GM12878 (cell line): ENCODE measurements at regions not wholly inside any gene's neighbourhood (a gene's known extent, or its start where the extent isn't known, plus 50 kb on each side); places are given as distances from the start of the nearest gene placed in this dataset.

Experiments used
- ATAC-seq: fragments of 200-7000 bp; cut with Tn5 transposase; 3 replicates; pipeline ENCODE4 v1.9.1; 2020; ENCODE audit warnings: mild to moderate bottlenecking, moderate library complexity
- BruUV-seq: library from RNA; stranded (reverse); fragments of 400-500 nt; replicated peaks from 2 replicates; lab custom pipeline; 2021; lab: Mats Ljungman, UMichigan
- CTCF ChIA-PET: fragments of 300-600 bp; sonication (Branson Sonifier 250); formaldehyde crosslinking; extraction: SDS; loops from one replicate; lab custom pipeline; 2021; ENCODE audit warnings: inconsistent platforms; lab: Yijun Ruan, JAX
- POLR2A ChIA-PET: fragments of 350-600 bp; formaldehyde crosslinking; extraction: SDS; loops from one replicate; lab custom pipeline; 2021; ENCODE audit warnings: inconsistent platforms; lab: Charles Lee
- RAD21 ChIA-PET: fragments of 300-600 bp; sonication (Branson Sonifier 250); formaldehyde crosslinking; loops from one replicate; lab custom pipeline; 2023; ENCODE audit warnings: antibody characterized with exemption; ENCODE audit not compliant: unreplicated experiment; lab: Charles Lee
- SMC1A ChIA-PET: fragments of 300-600 bp; sonication (Branson Sonifier 250); formaldehyde crosslinking; loops from one replicate; lab custom pipeline; 2023; ENCODE audit not compliant: unreplicated experiment, uncharacterized antibody; lab: Charles Lee
- DNase-seq: peaks from one replicate; pipeline ENCODE4 v3.0.0-alpha.2; 2011; ENCODE audit warnings: low read depth, low spot score
- FAIRE-seq: peaks from 3 replicates; lab custom pipeline; 2011; peaks lifted over from hg19 to GRCh38; lab: Jason Lieb, UNC
- H2AFZ ChIP-seq: 2 replicates; pipeline ENCODE4 v1.6.0; 2011; ENCODE audit warnings: low read depth, low read length, control low read depth; ENCODE audit not compliant: control insufficient read depth
- H3K27ac ChIP-seq: 2 replicates; pipeline ENCODE4 v1.5.1; 2011; ENCODE audit warnings: control low read depth; ENCODE audit not compliant: control insufficient read depth, insufficient read depth
- H3K27me3 ChIP-seq, 2 experiments: replicated peaks in 1 of 2; 2 replicates each; pipeline versions ENCODE4 v1.6.0 to v1.6.1; 2011; ENCODE audit warnings: low read length in 1 of 2; ENCODE audit not compliant: control insufficient read depth in 2 of 2, insufficient read depth in 2 of 2
- H3K36me3 ChIP-seq, 2 experiments: 2 replicates each; pipeline ENCODE4 v1.5.1; 2011; ENCODE audit warnings: low read length in 1 of 2; ENCODE audit not compliant: control insufficient read depth in 2 of 2, insufficient read depth in 2 of 2
- H3K4me1 ChIP-seq: 2 replicates; pipeline ENCODE4 v1.6.1; 2011; ENCODE audit warnings: mild to moderate bottlenecking, low read length, moderate library complexity, mixed read lengths; ENCODE audit not compliant: control insufficient read depth, insufficient read depth
- H3K4me2 ChIP-seq: 2 replicates; pipeline ENCODE4 v1.6.0; 2011; ENCODE audit warnings: control low read depth; ENCODE audit not compliant: control insufficient read depth, insufficient read depth
- H3K4me3 ChIP-seq: fragments of 200-600 bp; sonication (generic); 2 replicates; pipeline ENCODE4 v1.5.1; 2016
- H3K79me2 ChIP-seq: 2 replicates; pipeline ENCODE4 v1.6.0; 2011; ENCODE audit warnings: low read length; ENCODE audit not compliant: control insufficient read depth, insufficient read depth
- H3K9ac ChIP-seq: 2 replicates; pipeline ENCODE4 v1.8.0; 2011; ENCODE audit warnings: low read length, control low read depth, mixed read lengths; ENCODE audit not compliant: control insufficient read depth, insufficient read depth
- H3K9me3 ChIP-seq: replicated peaks from 3 replicates; pipeline ENCODE4 v1.5.1; 2011; ENCODE audit warnings: mild to moderate bottlenecking, low read length; ENCODE audit not compliant: control insufficient read depth, insufficient read depth
- H4K20me1 ChIP-seq: 2 replicates; pipeline ENCODE4 v1.6.0; 2011; ENCODE audit not compliant: control insufficient read depth, insufficient read depth
- ATF2 ChIP-seq: IDR thresholded peaks from 2 replicates; pipeline ENCODE4 v1.6.1; 2012; ENCODE audit warnings: low read length, inconsistent platforms
- BMI1 ChIP-seq: fragments of 450-650 bp; IDR thresholded peaks from 2 replicates; pipeline ENCODE4 v1.6.1; 2016; ENCODE audit warnings: mild to moderate bottlenecking, moderate library complexity, borderline replicate concordance
- CHD4 ChIP-seq: fragments of 200-600 bp; sonication (generic); IDR thresholded peaks from 2 replicates; pipeline ENCODE4 v1.6.1; 2016; ENCODE audit warnings: mild to moderate bottlenecking
- E4F1 ChIP-seq: fragments of 450-650 bp; IDR thresholded peaks from 2 replicates; pipeline ENCODE4 v1.6.1; 2018; ENCODE audit warnings: borderline replicate concordance, mild to moderate bottlenecking; ENCODE audit not compliant: partially characterized antibody
- MEF2A ChIP-seq: IDR thresholded peaks from 2 replicates; pipeline ENCODE4 v1.6.1; 2011; ENCODE audit warnings: low read depth, mild to moderate bottlenecking, low read length, moderate library complexity; ENCODE audit not compliant: insufficient read depth
- NFYB ChIP-seq: IDR thresholded peaks from 2 replicates; pipeline ENCODE4 v1.6.1; 2011; ENCODE audit warnings: low read depth, mild to moderate bottlenecking, low read length, improper control_type of control experiment, moderate library complexity; ENCODE audit not compliant: insufficient read depth
- POLR2AphosphoS2 ChIP-seq: IDR thresholded peaks from 2 replicates; pipeline ENCODE4 v1.6.1; 2011; ENCODE audit warnings: low read depth, mild to moderate bottlenecking, low read length, improper control_type of control experiment, moderate library complexity
- ZSCAN29 ChIP-seq: fragments of 450-650 bp; IDR thresholded peaks from 2 replicates; pipeline ENCODE4 v1.6.1; 2017; ENCODE audit warnings: mild to moderate bottlenecking, moderate library complexity
- WGBS: methylation state at CpG from one replicate; pipeline ENCODE4 v1.1.6; 2016; ENCODE audit warnings: low lambda C conversion rate; ENCODE audit not compliant: insufficient replicate concordance, insufficient coverage; ENCODE audit errors: missing lambda C conversion rate; 5-methylcytosine and 5-hydroxymethylcytosine counted together
- in situ Hi-C: fragments of 300-500 bp; cut with MboI; formaldehyde crosslinking; loops from 9 replicates; pipeline ENCODE4 v1.14.3; 2018; ENCODE audit warnings: mixed read lengths
- intact Hi-C: fragments of 100-400 bp; cut with micrococcal nuclease; formaldehyde crosslinking; loops from one replicate; pipeline ENCODE4 v1.14.2; 2022; ENCODE audit not compliant: unreplicated experiment
- TF ChIP-seq, protein P1 (sequence below), 3 experiments: IDR thresholded peaks in 2 of 3; conservative IDR thresholded peaks in 1 of 3; 2 replicates each; pipeline ENCODE4 v1.5.1; 2011; ENCODE audit warnings: low read depth in 3 of 3, low read length in 3 of 3, mild to moderate bottlenecking in 3 of 3, control low read depth in 2 of 3, moderate library complexity in 2 of 3, inconsistent platforms in 1 of 3, mixed read lengths in 1 of 3; ENCODE audit not compliant: control insufficient read depth in 2 of 3, insufficient read depth in 1 of 3; ENCODE audit errors: extremely low read depth in 1 of 3
- TF ChIP-seq, protein P2 (sequence below): fragments of 450-650 bp; IDR thresholded peaks from 2 replicates; pipeline ENCODE4 v1.6.1; 2017; ENCODE audit warnings: borderline replicate concordance

DNA sequence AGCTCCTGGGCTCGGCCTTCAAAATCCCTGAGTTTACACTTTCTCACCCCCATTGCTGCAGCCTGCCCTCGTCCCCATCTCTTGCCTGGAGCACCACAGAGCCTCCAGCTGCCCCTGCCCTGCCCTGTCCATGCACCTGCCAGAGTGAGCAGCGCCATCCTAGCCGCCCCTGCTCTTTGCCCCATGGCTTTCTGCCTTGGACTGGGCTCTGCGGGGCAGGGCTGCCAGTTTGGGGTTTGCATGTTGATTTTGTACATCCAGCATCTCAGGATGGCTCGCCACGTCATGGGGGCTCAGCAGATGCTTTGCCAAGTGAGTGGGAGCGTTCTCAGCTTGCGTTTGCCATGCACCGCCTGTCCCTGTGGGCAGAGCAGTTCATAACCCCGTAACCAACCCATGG, 67.1 kb upstream of the HGFAC start:
- Histone ChIP-seq H3K4me3 (no peak overlapping the region), H3K9ac (no peak overlapping the region), H3K79me2 (no peaks in the 10 kb centered on the region), H3K4me2 (no peak overlapping the region), H3K27me3 (0 out of 4 replicates have a peak, but pooled peaks cover 0 to 2% of the 10 kb centered on the region in 2 experiments), H3K4me1 (peaks cover 15% of the 10 kb centered on the region), H3K9me3 (peaks cover 7% of the 10 kb centered on the region), H2AFZ (no peak overlapping the region), H3K27ac (no peak overlapping the region), H4K20me1 (no peaks in the 10 kb centered on the region), H3K36me3 (no peaks in the 10 kb centered on the region)
- DNase-seq (no peak), ATAC-seq (no peak), FAIRE-seq (no peak)
- no peak for TF ChIP-seq NFYB
- no peak for TF ChIP-seq E4F1
- TF ChIP-seq MEF2A: no peak
- TF ChIP-seq POLR2AphosphoS2: no peak
- no peak for TF ChIP-seq BMI1
- TF ChIP-seq ATF2: no peak
- TF ChIP-seq, protein P1, sequence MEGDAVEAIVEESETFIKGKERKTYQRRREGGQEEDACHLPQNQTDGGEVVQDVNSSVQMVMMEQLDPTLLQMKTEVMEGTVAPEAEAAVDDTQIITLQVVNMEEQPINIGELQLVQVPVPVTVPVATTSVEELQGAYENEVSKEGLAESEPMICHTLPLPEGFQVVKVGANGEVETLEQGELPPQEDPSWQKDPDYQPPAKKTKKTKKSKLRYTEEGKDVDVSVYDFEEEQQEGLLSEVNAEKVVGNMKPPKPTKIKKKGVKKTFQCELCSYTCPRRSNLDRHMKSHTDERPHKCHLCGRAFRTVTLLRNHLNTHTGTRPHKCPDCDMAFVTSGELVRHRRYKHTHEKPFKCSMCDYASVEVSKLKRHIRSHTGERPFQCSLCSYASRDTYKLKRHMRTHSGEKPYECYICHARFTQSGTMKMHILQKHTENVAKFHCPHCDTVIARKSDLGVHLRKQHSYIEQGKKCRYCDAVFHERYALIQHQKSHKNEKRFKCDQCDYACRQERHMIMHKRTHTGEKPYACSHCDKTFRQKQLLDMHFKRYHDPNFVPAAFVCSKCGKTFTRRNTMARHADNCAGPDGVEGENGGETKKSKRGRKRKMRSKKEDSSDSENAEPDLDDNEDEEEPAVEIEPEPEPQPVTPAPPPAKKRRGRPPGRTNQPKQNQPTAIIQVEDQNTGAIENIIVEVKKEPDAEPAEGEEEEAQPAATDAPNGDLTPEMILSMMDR (IDR thresholded peaks at IDR 0.05 in 2 of 3, conservative IDR thresholded peaks at IDR 0.05 in 1 of 3; ENCODE audit: control insufficient read depth in 2 of 3, extremely low read depth in 1 of 3, insufficient read depth in 1 of 3, low read depth in 3 of 3, low read length in 3 of 3): no peak
- no peak for TF ChIP-seq ZSCAN29
- TF ChIP-seq, protein P2, sequence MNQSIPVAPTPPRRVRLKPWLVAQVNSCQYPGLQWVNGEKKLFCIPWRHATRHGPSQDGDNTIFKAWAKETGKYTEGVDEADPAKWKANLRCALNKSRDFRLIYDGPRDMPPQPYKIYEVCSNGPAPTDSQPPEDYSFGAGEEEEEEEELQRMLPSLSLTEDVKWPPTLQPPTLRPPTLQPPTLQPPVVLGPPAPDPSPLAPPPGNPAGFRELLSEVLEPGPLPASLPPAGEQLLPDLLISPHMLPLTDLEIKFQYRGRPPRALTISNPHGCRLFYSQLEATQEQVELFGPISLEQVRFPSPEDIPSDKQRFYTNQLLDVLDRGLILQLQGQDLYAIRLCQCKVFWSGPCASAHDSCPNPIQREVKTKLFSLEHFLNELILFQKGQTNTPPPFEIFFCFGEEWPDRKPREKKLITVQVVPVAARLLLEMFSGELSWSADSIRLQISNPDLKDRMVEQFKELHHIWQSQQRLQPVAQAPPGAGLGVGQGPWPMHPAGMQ: no peak
- TF ChIP-seq CHD4: no peak
- ChIA-PET SMC1A (no interaction called here), CTCF (interaction anchor here (2.5 kb wide), 1 partner anchor 29 kb away, joined by 7 read pairs; no protein-coding TSS in a partner anchor), RAD21 (no interaction called here), POLR2A (no interaction called here)
- intact Hi-C loops (no loop called here), in situ Hi-C loops (no loop called here)
- BruUV-seq: no TSS peak
- 48% methylated on average over 11 of the region's 11 CpGs for WGBS
